OCI-LY7 (cell line): ENCODE measurements at regions not wholly inside any gene's neighbourhood (a gene's known extent, or its start where the extent isn't known, plus 50 kb on each side); places are given as distances from the start of the nearest gene placed in this dataset.

Experiments used
- BruUV-seq: library from RNA; stranded (reverse); fragments of 400-500 nt; replicated peaks from 2 replicates; lab custom pipeline; 2021; lab: Mats Ljungman, UMichigan
- CTCF ChIA-PET: fragments of 300-600 bp; sonication (Branson Sonifier 250); formaldehyde crosslinking; loops from one replicate; lab custom pipeline; 2022; ENCODE audit warnings: antibody characterized with exemption; ENCODE audit not compliant: unreplicated experiment; lab: Charles Lee
- POLR2A ChIA-PET: fragments of 300-600 bp; sonication (Branson Sonifier 250); formaldehyde crosslinking; loops from one replicate; lab custom pipeline; 2022; ENCODE audit warnings: antibody characterized with exemption; lab: Charles Lee
- DNase-seq: peaks from one replicate; pipeline ENCODE4 v3.0.0-alpha.2; 2015; ENCODE audit warnings: low spot score
- H2AFZ ChIP-seq: fragments of 200-600 bp; sonication (generic), shearing (Covaris generic); 2 replicates; pipeline ENCODE4 v1.6.1; 2014; ENCODE audit warnings: mild to moderate bottlenecking, antibody characterized with exemption, low read length, moderate library complexity
- H3K27ac ChIP-seq: fragments of 200-600 bp; sonication (generic); 2 replicates; pipeline ENCODE4 v1.5.1; 2014; ENCODE audit warnings: mixed run types, low read depth, mild to moderate bottlenecking, moderate library complexity, low read length, inconsistent platforms; ENCODE audit not compliant: poor library complexity, severe bottlenecking
- H3K36me3 ChIP-seq: fragments of 200-600 bp; sonication (generic); 2 replicates; pipeline ENCODE4 v1.6.1; 2014; ENCODE audit warnings: mild to moderate bottlenecking, antibody characterized with exemption, low read length, moderate library complexity, mixed read lengths; ENCODE audit not compliant: insufficient read depth
- H3K4me1 ChIP-seq: fragments of 200-600 bp; sonication (generic); 2 replicates; pipeline ENCODE4 v1.5.1; 2014; ENCODE audit warnings: mild to moderate bottlenecking, low read length; ENCODE audit not compliant: insufficient read depth, poor library complexity, severe bottlenecking
- H3K4me2 ChIP-seq: fragments of 200-600 bp; sonication (generic); 2 replicates; pipeline ENCODE4 v1.6.1; 2014; ENCODE audit warnings: mild to moderate bottlenecking, low read length
- H3K4me3 ChIP-seq: fragments of 200-600 bp; sonication (generic); 2 replicates; pipeline ENCODE4 v1.5.1; 2014; ENCODE audit warnings: mild to moderate bottlenecking, low read depth, low read length; ENCODE audit not compliant: poor library complexity, severe bottlenecking
- H3K79me2 ChIP-seq: fragments of 200-600 bp; sonication (generic); 2 replicates; pipeline ENCODE4 v1.6.1; 2016; ENCODE audit warnings: low read depth, mild to moderate bottlenecking, low read length, moderate library complexity, mixed read lengths; ENCODE audit not compliant: insufficient read depth
- H3K9me2 ChIP-seq: fragments of 200-600 bp; sonication (generic); 2 replicates; pipeline ENCODE4 v1.6.1; 2016; ENCODE audit warnings: mild to moderate bottlenecking, low read length, mixed read lengths; ENCODE audit not compliant: insufficient read depth
- H3K9me3 ChIP-seq: fragments of 200-600 bp; sonication (generic); 2 replicates; pipeline ENCODE4 v1.6.1; 2014; ENCODE audit warnings: mild to moderate bottlenecking, mixed run types, low read length, mixed read lengths
- H4K20me1 ChIP-seq: fragments of 200-600 bp; sonication (generic); 2 replicates; pipeline ENCODE4 v1.6.1; 2014; ENCODE audit warnings: mild to moderate bottlenecking, antibody characterized with exemption, low read length, moderate library complexity, mixed read lengths; ENCODE audit not compliant: insufficient read depth
- CTCF ChIP-seq: fragments of 200-600 bp; sonication (generic); conservative IDR thresholded peaks from 2 replicates; pipeline ENCODE4 v1.5.1; 2014; ENCODE audit warnings: mild to moderate bottlenecking, antibody characterized with exemption, low read length, moderate library complexity, mixed read lengths
- EZH2phosphoT487 ChIP-seq: fragments of 200-600 bp; sonication (generic); IDR thresholded peaks from 2 replicates; pipeline ENCODE4 v1.6.1; 2018; ENCODE audit warnings: low read depth, borderline replicate concordance, mild to moderate bottlenecking, mixed run types, antibody characterized with exemption, low read length, moderate library complexity, mixed read lengths
- intact Hi-C: fragments of 100-400 bp; cut with micrococcal nuclease; formaldehyde crosslinking; loops from one replicate; pipeline ENCODE4 v1.10.0; 2022; ENCODE audit not compliant: unreplicated experiment

DNA sequence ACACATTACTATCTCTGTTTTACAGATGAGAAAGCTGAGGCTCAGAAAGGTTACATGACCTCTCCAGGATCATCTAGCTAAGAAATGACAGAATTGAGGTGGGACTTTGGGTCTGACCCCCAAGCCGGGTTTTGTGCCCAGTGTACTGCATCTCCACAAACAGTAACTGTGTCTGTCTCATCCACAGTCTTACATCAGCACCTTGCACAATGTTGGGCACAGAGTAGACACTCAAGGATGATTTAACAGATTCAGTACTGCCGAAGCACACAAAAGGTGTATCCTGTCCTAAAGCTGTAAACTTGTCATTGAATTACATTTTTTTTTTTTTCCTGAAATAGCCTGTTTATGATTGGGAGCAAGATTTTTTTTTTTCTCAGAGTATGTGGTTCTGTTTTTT is 84.8 kb downstream of the ADCYAP1 start:
- no peak overlapping the region for H3K27ac ChIP-seq
- H3K4me2 ChIP-seq: no peak overlapping the region
- no peaks in the 10 kb centered on the region for H4K20me1 ChIP-seq
- DNase-seq: no peak
- H3K9me2 ChIP-seq: no peaks in the 10 kb centered on the region
- no peak for TF ChIP-seq CTCF
- TF ChIP-seq EZH2phosphoT487: no peak
- ChIA-PET POLR2A (interaction anchor here (0.6 to 0.7 kb wide), 3 partner anchors 76 to 906 kb away, joined by 3 to 4 read pairs (median 3); no protein-coding TSS in a partner anchor), CTCF (no interaction called here)
- H2AFZ ChIP-seq: no peak overlapping the region
- no peaks in the 10 kb centered on the region for H3K36me3 ChIP-seq
- H3K4me1 ChIP-seq: no peaks in the 10 kb centered on the region
- no peaks in the 10 kb centered on the region for H3K79me2 ChIP-seq
- intact Hi-C loops: no loop called here
- BruUV-seq: no TSS peak
- no peak overlapping the region for H3K4me3 ChIP-seq
- H3K9me3 ChIP-seq: peaks cover 9% of the 10 kb centered on the region; the same call in 1 of the 2 replicates

DNA sequence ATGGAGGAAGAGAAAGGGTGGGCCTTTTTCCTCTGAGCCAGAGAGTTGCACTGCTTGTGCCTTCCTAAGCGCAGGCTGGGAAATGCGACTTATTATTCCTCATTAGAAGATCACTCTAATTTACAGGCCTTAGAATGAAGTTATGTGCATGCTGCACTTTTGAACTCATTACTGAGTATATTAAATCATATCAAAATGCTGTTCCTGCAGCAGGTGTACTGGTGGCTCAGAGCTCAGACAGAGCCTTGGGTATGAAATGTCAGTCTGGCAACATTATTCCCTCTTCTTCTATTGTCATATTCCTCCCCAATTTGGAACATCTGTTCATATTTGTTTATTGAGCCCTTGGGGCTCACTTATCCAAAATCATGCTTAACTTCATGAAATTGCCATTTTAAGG is 85.5 kb downstream of the ADCYAP1 start:
- Histone ChIP-seq H2AFZ (no peak overlapping the region), H3K36me3 (no peaks in the 10 kb centered on the region), H3K4me1 (no peaks in the 10 kb centered on the region), H3K4me3 (no peak overlapping the region), H3K9me3 (peaks cover 9% of the 10 kb centered on the region; the same call in 1 of the 2 replicates), H3K27ac (no peak overlapping the region), H3K9me2 (no peaks in the 10 kb centered on the region), H3K79me2 (no peaks in the 10 kb centered on the region), H3K4me2 (no peak overlapping the region), H4K20me1 (no peaks in the 10 kb centered on the region)
- intact Hi-C loops: no loop called here
- TF ChIP-seq EZH2phosphoT487 (no peak), CTCF (no peak)
- no peak for DNase-seq
- BruUV-seq: no TSS peak
- POLR2A ChIA-PET: interaction anchor here (0.6 kb wide), 1 partner anchor 684 kb away, joined by 4 read pairs; no protein-coding TSS in a partner anchor
- CTCF ChIA-PET: no interaction called here

DNA sequence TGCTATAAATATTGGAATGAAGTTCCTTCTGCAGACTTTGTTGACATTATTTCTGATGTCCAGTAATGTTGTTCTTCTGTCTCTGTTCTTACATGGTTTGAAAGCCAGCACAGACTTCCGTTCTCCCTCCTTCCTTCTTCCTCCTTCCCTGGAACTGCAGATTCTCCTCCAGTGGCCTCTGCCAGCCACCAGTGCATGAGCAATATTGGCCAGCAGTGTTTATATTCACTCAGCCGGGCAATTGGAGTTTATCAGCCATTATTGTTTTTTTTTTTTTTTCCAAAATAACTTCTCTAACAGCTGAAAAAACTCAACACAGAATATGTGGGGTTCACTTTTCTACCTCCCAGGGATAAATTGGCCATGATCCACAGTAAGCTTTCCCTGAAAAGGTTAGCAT is 86.8 kb downstream of the ADCYAP1 start:
- Histone ChIP-seq H3K79me2 (no peaks in the 10 kb centered on the region), H3K9me2 (no peaks in the 10 kb centered on the region), H3K4me2 (no peak overlapping the region), H2AFZ (no peak overlapping the region), H4K20me1 (no peaks in the 10 kb centered on the region), H3K4me1 (no peaks in the 10 kb centered on the region), H3K27ac (no peak overlapping the region), H3K9me3 (peaks cover 9% of the 10 kb centered on the region; the same call in 1 of the 2 replicates), H3K36me3 (no peaks in the 10 kb centered on the region), H3K4me3 (no peak overlapping the region)
- TF ChIP-seq CTCF (no peak), EZH2phosphoT487 (no peak)
- no TSS peak for BruUV-seq
- DNase-seq: no peak
- ChIA-PET POLR2A (no interaction called here), CTCF (no interaction called here)
- intact Hi-C loops: no loop called here
